ENCODE measurements at regions not wholly inside any gene's neighbourhood (a gene's known extent, or its start where the extent isn't known, plus 50 kb on each side); places are given as distances from the start of the nearest gene placed in this dataset.

- TF ChIP-seq ZNF277 (CRISPR knock-in tag; IDR thresholded peaks at IDR 0.05; ENCODE audit: borderline replicate concordance) (no peak), SETDB1 (IDR thresholded peaks at IDR 0.05; ENCODE audit: low read length) (no peak), RUNX1 (IDR thresholded peaks at IDR 0.05; ENCODE audit: low read depth) (no peak), HNRNPK (IDR thresholded peaks at IDR 0.05; ENCODE audit: low read depth, low read length, poor library complexity, severe bottlenecking) (no peak), MNT (conservative IDR thresholded peaks at IDR 0.05) (no peak), NEUROD1 (IDR thresholded peaks at IDR 0.05; ENCODE audit: borderline replicate concordance, low read depth, low read length, partially characterized antibody) (no peak), HNRNPUL1 (IDR thresholded peaks at IDR 0.05; ENCODE audit: low read length) (no peak), SIRT6 (IDR thresholded peaks at IDR 0.05; ENCODE audit: low read depth, low read length) (no peak), ZNF232 (CRISPR knock-in tag; IDR thresholded peaks at IDR 0.05) (no peak), U2AF2 (optimal IDR thresholded peaks at IDR 0.05; ENCODE audit: low read depth, low read length) (no peak), SAFB (IDR thresholded peaks at IDR 0.05; ENCODE audit: borderline replicate concordance, low read depth, low read length) (no peak), CEBPB (tag; IDR thresholded peaks at IDR 0.05) (peak; percentile 75), HOXB6 (CRISPR knock-in tag; IDR thresholded peaks at IDR 0.05; ENCODE audit: borderline replicate concordance) (no peak)
- TF ChIP-seq, protein P1, sequence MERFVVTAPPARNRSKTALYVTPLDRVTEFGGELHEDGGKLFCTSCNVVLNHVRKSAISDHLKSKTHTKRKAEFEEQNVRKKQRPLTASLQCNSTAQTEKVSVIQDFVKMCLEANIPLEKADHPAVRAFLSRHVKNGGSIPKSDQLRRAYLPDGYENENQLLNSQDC (CRISPR knock-in tag; IDR thresholded peaks at IDR 0.05), result no peak
- TF ChIP-seq, protein P2, sequence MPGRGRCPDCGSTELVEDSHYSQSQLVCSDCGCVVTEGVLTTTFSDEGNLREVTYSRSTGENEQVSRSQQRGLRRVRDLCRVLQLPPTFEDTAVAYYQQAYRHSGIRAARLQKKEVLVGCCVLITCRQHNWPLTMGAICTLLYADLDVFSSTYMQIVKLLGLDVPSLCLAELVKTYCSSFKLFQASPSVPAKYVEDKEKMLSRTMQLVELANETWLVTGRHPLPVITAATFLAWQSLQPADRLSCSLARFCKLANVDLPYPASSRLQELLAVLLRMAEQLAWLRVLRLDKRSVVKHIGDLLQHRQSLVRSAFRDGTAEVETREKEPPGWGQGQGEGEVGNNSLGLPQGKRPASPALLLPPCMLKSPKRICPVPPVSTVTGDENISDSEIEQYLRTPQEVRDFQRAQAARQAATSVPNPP (IDR thresholded peaks at IDR 0.05; ENCODE audit: borderline replicate concordance, insufficient read depth, insufficient read length), result no peak
- TF ChIP-seq, protein P3, sequence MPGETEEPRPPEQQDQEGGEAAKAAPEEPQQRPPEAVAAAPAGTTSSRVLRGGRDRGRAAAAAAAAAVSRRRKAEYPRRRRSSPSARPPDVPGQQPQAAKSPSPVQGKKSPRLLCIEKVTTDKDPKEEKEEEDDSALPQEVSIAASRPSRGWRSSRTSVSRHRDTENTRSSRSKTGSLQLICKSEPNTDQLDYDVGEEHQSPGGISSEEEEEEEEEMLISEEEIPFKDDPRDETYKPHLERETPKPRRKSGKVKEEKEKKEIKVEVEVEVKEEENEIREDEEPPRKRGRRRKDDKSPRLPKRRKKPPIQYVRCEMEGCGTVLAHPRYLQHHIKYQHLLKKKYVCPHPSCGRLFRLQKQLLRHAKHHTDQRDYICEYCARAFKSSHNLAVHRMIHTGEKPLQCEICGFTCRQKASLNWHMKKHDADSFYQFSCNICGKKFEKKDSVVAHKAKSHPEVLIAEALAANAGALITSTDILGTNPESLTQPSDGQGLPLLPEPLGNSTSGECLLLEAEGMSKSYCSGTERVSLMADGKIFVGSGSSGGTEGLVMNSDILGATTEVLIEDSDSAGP (CRISPR knock-in tag; IDR thresholded peaks at IDR 0.05), result no peak
These were observed 58.2 kb downstream of the POLR1D start (continued) for GRCh38 chr13:27679896-27680295.
